NB4 (cell line): ENCODE measurements at regions not wholly inside any gene's neighbourhood (a gene's known extent, or its start where the extent isn't known, plus 50 kb on each side); places are given as distances from the start of the nearest gene placed in this dataset.
A peak's percentile ranks its signal among the peaks of the same experiment; 100 is the strongest.

Experiments used
- DNase-seq: peaks from one replicate; pipeline ENCODE4 v3.0.0; 2010; ENCODE audit warnings: low read depth
- H3K4me3 ChIP-seq: one replicate; pipeline ENCODE4 v1.5.1; 2011; ENCODE audit warnings: mild to moderate bottlenecking, low read depth, low read length, moderate library complexity
- MYC ChIP-seq: IDR thresholded peaks from 2 replicates; pipeline ENCODE4 v1.6.1; 2011; ENCODE audit warnings: low read depth, low read length
- POLR2A ChIP-seq: IDR thresholded peaks from 2 replicates; pipeline ENCODE4 v1.6.1; 2011; ENCODE audit warnings: mild to moderate bottlenecking; ENCODE audit not compliant: insufficient read length; ENCODE audit errors: extremely low read depth
- TF ChIP-seq, protein P1 (sequence below): IDR thresholded peaks from 2 replicates; pipeline ENCODE4 v1.6.1; 2011; ENCODE audit warnings: low read depth, low read length
- TF ChIP-seq, protein P2 (sequence below): IDR thresholded peaks from one replicate; pipeline ENCODE4 v1.5.1; 2012; ENCODE audit warnings: low read depth, low read length

DNA sequence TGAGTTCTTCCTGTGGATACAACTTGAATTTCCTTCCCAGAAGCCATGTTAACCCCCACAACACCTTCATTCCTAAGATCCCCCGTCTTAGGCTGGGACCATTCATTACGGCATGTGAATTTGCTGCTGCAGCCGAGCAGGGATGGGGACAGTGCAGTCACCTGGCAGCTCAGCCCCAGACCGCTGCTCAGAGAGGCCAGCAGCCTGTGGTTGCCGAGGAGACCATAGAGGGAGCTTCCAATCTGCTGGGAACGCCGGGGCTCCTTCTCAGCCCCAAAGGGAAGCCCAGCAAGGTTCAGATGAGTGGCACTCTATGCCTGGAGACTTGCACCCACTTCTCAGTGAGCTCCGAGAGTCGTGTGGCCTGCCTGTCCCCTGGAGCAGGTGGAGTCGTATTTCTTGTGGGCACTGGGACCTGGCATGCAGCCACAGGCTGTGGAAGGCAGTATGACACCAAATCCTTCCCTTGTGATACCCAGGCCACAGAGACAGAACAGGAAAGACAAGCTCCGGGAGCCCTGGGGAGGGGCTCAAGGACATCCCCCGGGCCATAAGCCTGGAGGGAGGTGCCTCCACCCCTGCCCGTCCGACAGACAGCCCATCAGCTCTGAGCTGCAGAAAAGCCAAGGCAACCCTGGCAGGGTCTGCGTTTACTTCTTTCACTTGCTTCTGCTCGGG lies 167.3 kb downstream of the FAM43A start:
- DNase-seq, result no peak
- TF ChIP-seq POLR2A (no peak), MYC (no peak)
- TF ChIP-seq, protein P1, sequence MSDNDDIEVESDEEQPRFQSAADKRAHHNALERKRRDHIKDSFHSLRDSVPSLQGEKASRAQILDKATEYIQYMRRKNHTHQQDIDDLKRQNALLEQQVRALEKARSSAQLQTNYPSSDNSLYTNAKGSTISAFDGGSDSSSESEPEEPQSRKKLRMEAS, result no peak
- TF ChIP-seq, protein P2, sequence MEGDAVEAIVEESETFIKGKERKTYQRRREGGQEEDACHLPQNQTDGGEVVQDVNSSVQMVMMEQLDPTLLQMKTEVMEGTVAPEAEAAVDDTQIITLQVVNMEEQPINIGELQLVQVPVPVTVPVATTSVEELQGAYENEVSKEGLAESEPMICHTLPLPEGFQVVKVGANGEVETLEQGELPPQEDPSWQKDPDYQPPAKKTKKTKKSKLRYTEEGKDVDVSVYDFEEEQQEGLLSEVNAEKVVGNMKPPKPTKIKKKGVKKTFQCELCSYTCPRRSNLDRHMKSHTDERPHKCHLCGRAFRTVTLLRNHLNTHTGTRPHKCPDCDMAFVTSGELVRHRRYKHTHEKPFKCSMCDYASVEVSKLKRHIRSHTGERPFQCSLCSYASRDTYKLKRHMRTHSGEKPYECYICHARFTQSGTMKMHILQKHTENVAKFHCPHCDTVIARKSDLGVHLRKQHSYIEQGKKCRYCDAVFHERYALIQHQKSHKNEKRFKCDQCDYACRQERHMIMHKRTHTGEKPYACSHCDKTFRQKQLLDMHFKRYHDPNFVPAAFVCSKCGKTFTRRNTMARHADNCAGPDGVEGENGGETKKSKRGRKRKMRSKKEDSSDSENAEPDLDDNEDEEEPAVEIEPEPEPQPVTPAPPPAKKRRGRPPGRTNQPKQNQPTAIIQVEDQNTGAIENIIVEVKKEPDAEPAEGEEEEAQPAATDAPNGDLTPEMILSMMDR, result no peak
- H3K4me3 ChIP-seq, result no peak overlapping the region

DNA sequence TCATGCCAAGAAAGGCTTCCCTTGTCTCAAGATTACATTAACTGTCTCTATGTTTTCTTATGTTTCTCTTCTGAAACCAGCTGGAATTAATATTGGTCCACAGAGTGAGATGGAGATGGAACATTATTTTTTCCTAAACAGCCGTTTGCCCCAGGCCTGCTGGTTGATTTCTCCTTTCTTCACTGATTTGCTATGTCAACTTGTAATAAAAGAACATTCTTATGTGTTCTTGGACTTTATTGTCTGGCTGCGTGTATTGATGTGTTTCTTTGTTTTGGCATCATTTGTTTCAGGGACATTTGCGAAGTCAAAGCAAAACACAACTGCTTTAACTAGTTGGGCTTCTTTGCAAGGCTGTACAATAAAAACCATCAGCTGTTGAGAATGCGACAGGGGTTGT lies 168.5 kb downstream of the FAM43A start:
- TF ChIP-seq, protein P1, result no peak
- TF ChIP-seq POLR2A, result no peak
- TF ChIP-seq, protein P2, result no peak
- no peak overlapping the region for H3K4me3 ChIP-seq
- no peak for DNase-seq

DNA sequence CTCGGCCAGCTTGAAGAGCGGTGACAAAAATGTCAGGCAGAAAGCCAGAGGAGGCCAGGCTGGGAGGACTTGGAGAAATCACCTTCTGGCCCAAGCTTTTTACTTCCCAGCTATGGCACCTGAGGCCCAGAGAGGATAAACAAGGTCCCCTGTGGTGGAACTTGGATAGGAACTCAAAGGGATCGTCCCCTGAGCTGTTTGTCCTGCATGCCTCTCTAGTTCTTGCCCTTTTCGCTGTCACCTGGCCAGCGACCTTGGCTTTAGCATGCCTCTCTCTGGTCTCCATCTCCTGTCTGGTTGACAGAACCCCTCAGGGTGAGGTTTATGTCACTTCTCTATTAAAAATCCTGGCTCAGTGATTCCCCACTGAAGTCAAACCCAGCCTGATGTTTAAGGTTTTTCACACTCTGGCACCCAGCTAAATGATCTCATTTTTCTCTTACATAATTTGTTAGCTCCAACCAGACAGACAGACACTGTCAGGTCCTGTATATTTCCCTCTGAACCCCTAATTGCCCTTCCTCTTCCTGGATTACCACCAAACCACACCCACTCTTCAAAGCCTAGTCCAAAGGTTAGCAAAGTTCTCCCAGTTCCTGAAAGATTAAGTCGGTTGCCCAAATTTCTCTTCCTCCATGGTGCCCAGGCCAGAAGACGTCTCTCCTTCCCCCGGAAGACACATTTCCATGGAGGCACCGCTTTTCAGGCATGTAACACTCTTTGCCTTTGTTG lies 169.1 kb downstream of the FAM43A start:
- no peak overlapping the region for H3K4me3 ChIP-seq
- TF ChIP-seq, protein P2, result no peak
- no peak for TF ChIP-seq POLR2A
- TF ChIP-seq, protein P1, result no peak
- TF ChIP-seq MYC, result no peak
- DNase-seq, result peak; percentile 16

DNA sequence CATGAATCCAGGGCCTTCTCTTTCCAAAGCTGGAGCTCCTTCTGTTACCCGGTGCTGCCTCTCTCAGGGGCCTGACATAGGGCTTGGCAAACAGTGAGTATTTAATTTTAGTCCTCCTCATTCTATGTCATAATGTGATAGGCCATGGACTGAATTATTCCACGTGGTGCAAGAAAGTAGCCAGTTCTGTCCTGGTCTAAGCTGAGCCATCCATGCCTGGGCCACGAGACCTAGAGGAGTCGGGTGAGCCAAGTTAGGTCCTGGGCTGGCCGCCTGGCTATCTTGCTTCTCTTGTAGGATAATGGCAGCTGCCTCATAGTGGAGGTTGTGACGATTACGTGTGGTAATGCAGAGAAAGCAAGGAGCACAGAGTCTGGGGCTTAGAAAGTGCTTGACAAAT lies 170.6 kb downstream of the FAM43A start:
- no peak for TF ChIP-seq POLR2A
- TF ChIP-seq, protein P2, result no peak
- TF ChIP-seq, protein P1, result no peak
- TF ChIP-seq MYC, result no peak
- H3K4me3 ChIP-seq, result no peak overlapping the region
- no peak for DNase-seq

DNA sequence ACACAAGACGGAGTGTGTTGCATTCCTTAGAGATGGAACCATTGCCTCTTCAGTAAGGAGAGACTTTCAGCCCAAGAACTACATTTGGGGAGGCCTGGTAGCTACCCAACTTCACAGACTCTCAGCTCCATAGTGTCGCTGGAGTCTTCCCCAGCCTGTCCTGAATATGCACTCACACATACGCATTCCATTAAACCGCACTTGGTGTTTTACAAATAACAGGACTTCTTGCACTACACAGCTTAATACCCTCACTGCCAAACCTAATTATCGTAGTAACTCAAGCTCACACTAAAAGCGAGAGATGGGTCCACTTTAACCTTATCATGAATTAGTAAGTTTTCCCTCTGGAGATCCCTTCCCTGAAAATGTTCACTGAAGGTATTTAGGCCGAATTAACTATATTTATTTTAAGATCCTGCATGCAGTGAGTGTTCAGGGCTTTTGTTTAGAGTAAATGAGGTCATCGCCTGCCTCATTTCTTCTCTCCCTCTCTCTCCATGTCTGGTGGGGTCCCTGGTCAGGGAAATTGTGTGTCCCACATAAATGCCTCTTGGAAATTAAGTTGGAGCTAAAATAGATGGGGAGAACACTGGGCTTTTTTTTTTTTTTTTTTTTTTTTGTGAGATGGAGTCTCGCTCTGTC lies 171.9 kb downstream of the FAM43A start:
- no peak overlapping the region for H3K4me3 ChIP-seq
- DNase-seq, result no peak
- no peak for TF ChIP-seq POLR2A
- TF ChIP-seq, protein P2, result no peak
- TF ChIP-seq, protein P1, result no peak
- TF ChIP-seq MYC, result no peak
